ENCODE measurements at regions not wholly inside any gene's neighbourhood (a gene's known extent, or its start where the extent isn't known, plus 50 kb on each side); places are given as distances from the start of the nearest gene placed in this dataset.
A peak's percentile ranks its signal among the peaks of the same experiment; 100 is the strongest.

- no peaks in the 10 kb centered on the region for H3K9me3 Mint-ChIP-seq
- POLR2A ChIA-PET, result no interaction called here
- H3K4me1 Mint-ChIP-seq, result peaks cover 8% of the 10 kb centered on the region
- H3K27me3 Mint-ChIP-seq, result no peaks in the 10 kb centered on the region
- H3K27ac Mint-ChIP-seq, result no peak overlapping the region
- H3K36me3 Mint-ChIP-seq (ENCODE audit: low read depth), result no peaks in the 10 kb centered on the region
- CTCF ChIA-PET, result interaction anchor here (0.5 kb wide), 1 partner anchor 383 kb away, joined by 3 read pairs; no protein-coding TSS in a partner anchor
- no peak overlapping the region for H3K4me3 Mint-ChIP-seq
- no peak for DNase-seq
These were observed 540.8 kb downstream of the SOX6 start for GRCh38 chr11:15815246-15816195.

DNA sequence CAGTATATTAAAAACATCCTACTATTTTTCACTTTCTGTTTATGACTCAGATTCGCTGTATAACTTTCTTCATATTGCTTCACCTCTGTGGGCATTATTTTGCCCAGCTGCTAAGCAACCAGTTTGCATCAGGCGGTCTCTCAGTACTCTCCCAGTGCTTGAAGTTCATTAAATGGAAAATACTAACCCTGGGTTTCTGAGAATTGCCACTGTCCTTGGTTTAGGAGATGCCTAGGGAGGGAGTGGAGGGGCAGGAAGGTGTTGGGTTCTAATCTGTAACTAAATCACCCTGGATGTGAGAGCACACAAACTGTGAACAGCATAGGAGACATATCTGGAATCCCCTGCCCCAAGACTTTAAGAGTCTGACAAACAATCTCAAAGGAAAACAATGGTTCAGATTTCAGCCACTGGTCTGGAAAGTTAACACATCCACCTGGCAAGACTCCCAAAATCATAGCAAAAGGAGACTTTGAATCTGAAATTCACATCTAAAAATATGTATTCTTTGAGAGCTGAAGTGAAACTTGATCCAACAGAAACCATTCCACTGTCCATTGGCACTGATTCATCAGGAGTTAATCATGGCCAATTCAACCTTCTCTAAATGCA is 540.0 kb downstream of the SOX6 start:
- no peaks in the 10 kb centered on the region for H3K36me3 Mint-ChIP-seq (ENCODE audit: low read depth)
- ChIA-PET POLR2A (no interaction called here), CTCF (no interaction called here)
- no peaks in the 10 kb centered on the region for H3K27me3 Mint-ChIP-seq
- no peak overlapping the region for H3K27ac Mint-ChIP-seq
- H3K9me3 Mint-ChIP-seq, result no peaks in the 10 kb centered on the region
- DNase-seq, result no peak
- H3K4me1 Mint-ChIP-seq, result peaks cover 8% of the 10 kb centered on the region
- no peak overlapping the region for H3K4me3 Mint-ChIP-seq

DNA sequence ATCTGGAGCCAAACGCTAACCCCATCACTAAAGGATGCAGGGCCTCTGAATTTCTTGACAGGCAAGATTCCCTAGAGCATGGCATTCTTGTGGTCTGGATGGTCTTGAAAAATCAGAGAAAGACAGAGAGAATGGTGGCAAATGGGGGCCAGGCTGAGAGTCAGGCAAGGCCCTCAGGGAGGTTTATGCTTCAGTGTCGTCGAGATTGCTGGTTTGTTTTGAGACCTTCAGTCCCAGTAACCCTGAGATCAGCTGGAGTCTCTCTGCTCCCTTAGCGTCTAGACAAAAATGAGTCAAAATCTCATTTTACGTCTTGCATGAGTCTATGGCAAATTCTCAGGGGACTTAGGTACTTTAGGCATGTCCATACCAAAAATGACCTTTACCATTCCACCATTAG is 539.3 kb downstream of the SOX6 start:
- H3K27me3 Mint-ChIP-seq, result no peaks in the 10 kb centered on the region
- no peak overlapping the region for H3K4me3 Mint-ChIP-seq
- ChIA-PET CTCF (no interaction called here), POLR2A (no interaction called here)
- H3K4me1 Mint-ChIP-seq, result peaks cover 8% of the 10 kb centered on the region
- H3K27ac Mint-ChIP-seq, result no peak overlapping the region
- no peaks in the 10 kb centered on the region for H3K36me3 Mint-ChIP-seq (ENCODE audit: low read depth)
- H3K9me3 Mint-ChIP-seq, result no peaks in the 10 kb centered on the region
- no peak for DNase-seq

GRCh38 chr11:15818132-15818842 is 538.1 kb downstream of the SOX6 start:
- Mint-ChIP-seq H3K4me1 (peaks cover 8% of the 10 kb centered on the region), H3K9me3 (no peaks in the 10 kb centered on the region)
- CTCF ChIA-PET, result no interaction called here

GRCh38 chr11:15819679-15820286 is 536.6 kb downstream of the SOX6 start:
- Mint-ChIP-seq H3K9me3 (no peaks in the 10 kb centered on the region), H3K27me3 (no peaks in the 10 kb centered on the region), H3K4me1 (peaks cover 8% of the 10 kb centered on the region), H3K36me3 (ENCODE audit: low read depth) (no peaks in the 10 kb centered on the region), H3K27ac (no peak overlapping the region), H3K4me3 (no peak overlapping the region)
- ChIA-PET CTCF (interaction anchor here (0.6 to 1.5 kb wide), 8 partner anchors 9 to 794 kb away, joined by 3 to 6 read pairs (median 4); no protein-coding TSS in a partner anchor), POLR2A (no interaction called here)
- DNase-seq, result peak; percentile 33

More at GRCh38 chr11:15818132-15818842, 538.1 kb downstream of the SOX6 start:
- Mint-ChIP-seq H3K27me3 (no peaks in the 10 kb centered on the region), H3K36me3 (ENCODE audit: low read depth) (no peaks in the 10 kb centered on the region), H3K4me3 (no peak overlapping the region), H3K27ac (no peak overlapping the region)
- POLR2A ChIA-PET, result no interaction called here
- DNase-seq, result no peak

DNA sequence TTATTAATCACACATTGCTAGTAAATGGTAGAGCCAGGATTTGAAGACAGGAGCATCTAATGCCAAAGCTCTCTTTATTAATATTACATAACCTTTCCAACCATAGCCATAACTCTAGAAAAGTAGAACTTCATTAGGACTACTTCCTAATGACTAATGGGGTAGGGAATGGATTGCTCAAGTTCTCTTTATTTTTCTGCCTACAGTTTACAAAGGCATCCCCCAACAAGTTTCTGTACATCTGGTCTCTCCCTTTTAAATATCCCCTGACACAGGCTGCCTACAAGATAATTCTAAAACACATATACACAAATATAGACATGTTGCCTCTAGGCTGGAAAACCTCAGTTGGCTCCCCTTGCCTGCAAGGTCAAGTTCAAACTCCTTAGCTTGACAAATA is 534.9 kb downstream of the SOX6 start:
- Mint-ChIP-seq H3K27ac (no peak overlapping the region), H3K27me3 (no peaks in the 10 kb centered on the region), H3K9me3 (no peaks in the 10 kb centered on the region), H3K36me3 (ENCODE audit: low read depth) (no peaks in the 10 kb centered on the region), H3K4me1 (peaks cover 7% of the 10 kb centered on the region), H3K4me3 (no peak overlapping the region)
- POLR2A ChIA-PET, result no interaction called here
- DNase-seq, result no peak
- CTCF ChIA-PET, result interaction anchor here (1.5 to 1.8 kb wide), 3 partner anchors 8 to 792 kb away, joined by 4 to 6 read pairs (median 4); no protein-coding TSS in a partner anchor

GRCh38 chr11:15824060-15824459 is 532.3 kb downstream of the SOX6 start:
- Mint-ChIP-seq H3K9me3 (no peaks in the 10 kb centered on the region), H3K27ac (no peak overlapping the region), H3K27me3 (no peaks in the 10 kb centered on the region), H3K4me1 (no peaks in the 10 kb centered on the region), H3K36me3 (ENCODE audit: low read depth) (no peaks in the 10 kb centered on the region), H3K4me3 (no peak overlapping the region)
- ChIA-PET CTCF (no interaction called here), POLR2A (no interaction called here)
- DNase-seq, result no peak

GRCh38 chr11:15825976-15826650 is 530.2 kb downstream of the SOX6 start:
- DNase-seq, result no peak
- Mint-ChIP-seq H3K9me3 (no peaks in the 10 kb centered on the region), H3K4me3 (no peak overlapping the region), H3K4me1 (no peaks in the 10 kb centered on the region), H3K27me3 (no peaks in the 10 kb centered on the region), H3K27ac (no peak overlapping the region), H3K36me3 (ENCODE audit: low read depth) (no peaks in the 10 kb centered on the region)
- ChIA-PET POLR2A (no interaction called here), CTCF (no interaction called here)

DNA sequence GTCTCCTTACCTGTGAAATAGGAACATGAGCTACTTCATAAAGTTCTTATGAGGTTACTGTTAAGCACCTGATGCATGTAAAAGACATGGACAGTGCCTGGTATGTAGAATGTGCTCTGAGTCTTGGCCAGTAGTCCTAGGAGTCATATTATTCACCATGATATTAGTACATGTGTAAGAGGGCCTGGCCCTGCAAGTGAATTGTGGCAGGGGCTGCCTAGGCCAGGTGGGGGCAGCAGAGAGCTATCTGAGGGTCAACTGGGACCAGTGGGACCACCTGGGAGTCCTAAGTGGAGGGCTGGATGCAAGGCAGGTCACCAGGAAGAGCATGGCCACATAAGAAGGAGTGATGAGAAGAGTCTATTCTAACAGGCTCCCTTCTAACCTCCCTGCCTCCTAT is 529.5 kb downstream of the SOX6 start:
- H3K27ac Mint-ChIP-seq, result no peak overlapping the region
- H3K4me1 Mint-ChIP-seq, result no peaks in the 10 kb centered on the region
- DNase-seq, result no peak
- no peaks in the 10 kb centered on the region for H3K27me3 Mint-ChIP-seq
- ChIA-PET POLR2A (no interaction called here), CTCF (no interaction called here)
- H3K9me3 Mint-ChIP-seq, result no peaks in the 10 kb centered on the region
- H3K36me3 Mint-ChIP-seq (ENCODE audit: low read depth), result no peaks in the 10 kb centered on the region
- H3K4me3 Mint-ChIP-seq, result no peak overlapping the region

- no peaks in the 10 kb centered on the region for H3K4me1 Mint-ChIP-seq
- CTCF ChIA-PET, result interaction anchor here (1.2 kb wide), 1 partner anchor 9 kb away, joined by 4 read pairs; no protein-coding TSS in a partner anchor
- H3K27ac Mint-ChIP-seq, result no peak overlapping the region
These were observed 528.0 kb downstream of the SOX6 start for GRCh38 chr11:15828215-15828853.

DNA sequence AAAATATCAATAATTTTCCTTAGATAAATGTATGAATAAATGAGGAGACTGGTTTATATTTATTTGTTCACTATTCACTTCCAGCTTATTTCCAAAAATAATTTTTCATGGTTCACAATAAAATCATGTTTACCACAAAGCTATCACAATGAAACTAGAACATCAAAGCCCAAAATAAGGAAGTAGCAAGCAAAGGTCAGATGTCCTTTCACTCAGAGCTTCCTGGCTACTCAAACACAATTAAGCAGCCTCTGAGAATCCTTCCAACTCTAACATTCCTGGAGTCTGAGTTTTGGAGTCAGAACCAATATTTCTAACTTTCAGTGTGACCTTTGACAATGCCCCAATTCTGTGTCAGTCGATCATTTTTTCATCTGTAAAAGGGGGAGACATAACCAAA is 527.0 kb downstream of the SOX6 start:
- H3K27ac Mint-ChIP-seq, result no peak overlapping the region
- H3K9me3 Mint-ChIP-seq, result no peaks in the 10 kb centered on the region
- H3K36me3 Mint-ChIP-seq (ENCODE audit: low read depth), result no peaks in the 10 kb centered on the region
- ChIA-PET POLR2A (no interaction called here), CTCF (interaction anchor here (1.2 to 1.4 kb wide), 2 partner anchors 8 to 10 kb away, joined by 4 read pairs; no protein-coding TSS in a partner anchor)
- no peaks in the 10 kb centered on the region for H3K27me3 Mint-ChIP-seq
- no peak overlapping the region for H3K4me3 Mint-ChIP-seq
- no peaks in the 10 kb centered on the region for H3K4me1 Mint-ChIP-seq
- no peak for DNase-seq

More at GRCh38 chr11:15828215-15828853, 528.0 kb downstream of the SOX6 start:
- Mint-ChIP-seq H3K9me3 (no peaks in the 10 kb centered on the region), H3K27me3 (no peaks in the 10 kb centered on the region), H3K4me3 (no peak overlapping the region), H3K36me3 (ENCODE audit: low read depth) (no peaks in the 10 kb centered on the region)
- POLR2A ChIA-PET, result no interaction called here
- DNase-seq, result no peak

- CTCF ChIA-PET, result no interaction called here
These were observed 525.5 kb downstream of the SOX6 start for GRCh38 chr11:15830741-15831428.

More at GRCh38 chr11:15830741-15831428, 525.5 kb downstream of the SOX6 start:
- Mint-ChIP-seq H3K4me3 (no peak overlapping the region), H3K4me1 (no peaks in the 10 kb centered on the region), H3K36me3 (ENCODE audit: low read depth) (no peaks in the 10 kb centered on the region), H3K27me3 (no peaks in the 10 kb centered on the region), H3K27ac (no peak overlapping the region), H3K9me3 (no peaks in the 10 kb centered on the region)
- POLR2A ChIA-PET, result no interaction called here
- DNase-seq, result no peak

All from activated CD4-positive, alpha-beta memory T cell treated with anti-CD3 and anti-CD28 coated beads, Interleukin-2, amount 10 ng/mL, durations not matched to agents 7 days and 5 days (primary cell).